Dermis microvascular lymphatic vessel endothelial cell (primary cell): ENCODE measurements at regions not wholly inside any gene's neighbourhood (a gene's known extent, or its start where the extent isn't known, plus 50 kb on each side); places are given as distances from the start of the nearest gene placed in this dataset.

ENCODE experiments used
- DNase-seq, 2 donors: peaks; one replicate each; pipeline versions ENCODE4 v3.0.0 to v3.0.0-alpha.2; 2010; ENCODE audit warnings: low read depth in 2 of 2

DNA sequence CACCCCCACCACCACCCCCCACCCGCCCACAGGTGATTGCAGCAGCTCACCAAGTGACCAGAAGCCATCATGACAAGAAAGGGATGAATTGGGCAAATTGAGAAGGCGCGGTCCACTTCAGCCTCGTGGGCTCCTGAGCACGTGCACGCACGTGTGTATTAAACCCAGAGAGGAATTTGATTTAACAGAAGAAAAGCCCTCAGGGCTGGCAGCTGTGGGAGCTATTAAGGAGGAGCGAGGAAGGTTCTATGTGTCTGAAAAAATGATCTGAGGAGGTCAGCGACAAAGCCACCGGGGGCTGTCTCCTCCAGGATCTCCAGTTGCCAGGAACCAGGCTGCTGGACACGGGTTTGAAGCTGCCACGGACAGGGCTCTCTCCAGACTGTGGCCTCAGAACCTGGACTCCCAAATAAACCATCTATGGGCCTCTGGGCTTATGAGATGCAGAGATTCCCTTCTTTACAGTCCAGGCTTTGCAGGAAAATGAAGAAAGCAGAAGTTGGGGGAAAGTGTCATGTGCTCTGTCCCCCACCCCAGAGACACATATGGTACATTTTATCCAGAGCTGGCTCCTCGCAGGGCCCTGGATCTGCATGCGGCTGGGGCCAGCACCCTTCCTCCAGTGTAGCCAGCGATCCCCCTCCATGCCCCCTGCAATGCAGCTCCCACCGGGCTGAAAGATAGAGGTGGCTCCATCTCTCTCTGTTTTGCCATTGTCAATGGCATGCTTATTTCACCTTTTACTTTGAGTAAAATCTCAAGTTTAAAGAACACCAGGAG lies 219.7 kb upstream of the RPL38 start:
- no peak for DNase-seq

DNA sequence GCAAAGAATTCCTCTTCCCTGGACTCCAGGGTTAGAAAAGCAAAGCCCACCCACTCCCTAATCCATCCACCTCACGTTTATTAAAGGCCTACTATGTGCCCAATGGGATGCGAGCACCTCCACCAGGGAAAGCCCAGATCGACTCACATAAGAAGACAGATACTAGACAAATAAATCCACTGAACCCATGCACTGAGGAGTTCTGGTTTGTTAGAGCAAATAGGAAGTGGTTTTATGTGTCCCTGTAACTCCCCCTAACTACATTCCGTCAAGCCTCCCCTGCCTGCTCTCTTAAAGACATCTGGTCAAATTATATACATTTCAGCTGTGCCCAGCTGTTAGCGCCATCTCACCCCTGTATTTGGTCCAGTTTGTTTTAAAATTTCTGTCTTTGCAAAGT lies 218.5 kb upstream of the RPL38 start:
- DNase-seq = no peak

DNA sequence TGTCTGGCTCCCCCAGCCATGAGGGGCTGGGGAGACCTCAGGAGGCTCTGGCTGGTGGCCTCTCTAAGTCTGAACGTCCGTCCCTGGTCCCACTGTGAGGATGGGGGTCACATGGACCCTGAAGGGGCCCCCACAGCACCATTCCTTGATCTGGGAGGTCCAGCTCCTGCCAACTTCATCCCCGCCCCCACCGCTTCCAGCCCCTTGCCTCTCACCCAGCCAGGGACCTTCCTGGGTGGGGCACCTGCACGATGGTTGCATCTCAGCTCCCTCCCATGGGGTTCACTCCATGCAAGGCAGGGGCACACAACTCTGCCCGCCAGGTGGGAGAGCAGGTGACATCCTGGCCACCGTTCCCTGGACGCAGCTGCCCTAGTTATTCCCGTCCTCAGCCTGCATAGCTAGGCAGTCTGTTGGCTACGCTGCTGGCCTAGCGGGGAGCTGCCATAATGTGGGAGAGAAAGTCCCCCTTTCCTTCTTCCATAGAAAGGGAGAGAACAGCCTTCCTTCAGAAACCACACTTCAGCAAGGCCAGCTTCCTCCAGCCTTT lies 217.9 kb upstream of the RPL38 start:
- DNase-seq = no peak

DNA sequence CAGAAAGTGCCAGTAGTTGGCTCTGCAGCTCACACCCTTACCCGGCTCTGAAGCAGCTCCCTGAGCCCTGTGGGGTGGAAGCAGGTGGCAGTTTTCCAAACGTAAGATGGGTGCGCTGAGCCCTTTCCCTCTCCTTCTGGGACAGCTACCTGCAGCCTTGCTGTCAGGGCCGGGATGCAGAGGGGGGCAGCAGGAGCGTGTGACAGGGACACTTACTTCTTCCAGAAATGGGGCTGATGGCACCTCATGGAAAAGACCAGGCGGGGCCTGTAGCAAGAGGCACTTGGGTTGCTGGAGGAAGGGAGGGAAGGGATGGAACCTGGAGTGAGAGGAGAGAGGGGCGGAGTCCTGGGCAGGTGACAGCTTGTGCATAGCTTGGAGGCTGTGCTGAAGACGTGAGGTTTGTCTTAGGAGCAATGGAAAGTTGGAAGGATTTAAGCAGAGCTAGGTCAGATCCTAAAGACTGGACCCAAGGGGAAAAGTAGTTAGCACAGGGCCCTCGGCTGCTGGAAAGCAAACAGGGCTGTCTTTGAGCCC lies 216.8 kb upstream of the RPL38 start:
- no peak for DNase-seq

DNA sequence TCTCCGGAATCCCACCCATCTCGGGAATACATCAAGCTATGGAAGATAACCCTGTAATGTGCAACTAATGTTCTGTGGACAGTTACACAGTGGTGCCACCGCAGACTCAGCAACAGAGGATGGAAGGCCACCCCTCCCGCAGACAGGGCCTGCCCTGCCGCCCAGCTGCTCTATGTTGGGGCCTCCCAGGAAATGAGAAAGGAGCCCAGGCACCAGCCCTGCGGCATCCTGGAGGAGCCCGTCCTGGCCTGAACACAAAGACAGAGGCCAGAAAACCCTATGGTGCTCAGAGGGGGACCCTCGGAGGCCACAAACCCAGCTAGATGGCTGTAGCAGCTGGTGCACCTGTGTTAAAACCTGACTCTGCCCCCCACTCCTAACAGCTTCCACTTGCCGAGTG lies 216.1 kb upstream of the RPL38 start:
- no peak for DNase-seq

DNA sequence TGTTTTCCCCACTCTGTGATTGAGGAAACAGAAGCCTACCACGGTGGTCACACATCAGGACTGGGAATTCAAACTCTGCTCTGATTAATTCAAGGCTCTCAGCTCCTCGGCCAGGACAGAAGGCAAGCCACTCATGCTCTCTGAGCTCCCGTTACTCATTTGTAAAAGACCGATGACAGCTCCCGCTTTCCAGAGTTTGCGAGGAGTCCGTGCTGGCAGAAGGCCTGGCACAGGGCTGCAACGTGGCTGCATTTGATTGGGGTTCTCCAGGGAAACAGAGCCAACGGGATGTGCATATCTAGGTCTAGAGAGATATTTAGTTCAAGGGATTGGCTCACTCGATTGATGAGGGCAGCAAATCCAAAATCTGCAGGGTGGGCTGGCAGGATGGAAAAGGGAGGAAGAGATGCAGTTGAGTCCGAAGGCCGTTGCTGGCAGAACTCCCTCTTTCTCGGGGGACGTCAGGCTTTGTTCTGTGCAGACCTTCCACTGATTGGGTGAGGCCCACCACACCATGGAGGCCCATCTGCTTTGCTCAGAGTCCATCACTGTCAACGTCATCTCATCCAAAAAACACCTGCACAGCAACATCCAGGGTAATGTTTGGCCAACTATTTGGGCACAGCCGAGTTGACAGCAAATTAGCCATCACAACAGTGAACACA lies 215.5 kb upstream of the RPL38 start:
- no peak for DNase-seq

DNA sequence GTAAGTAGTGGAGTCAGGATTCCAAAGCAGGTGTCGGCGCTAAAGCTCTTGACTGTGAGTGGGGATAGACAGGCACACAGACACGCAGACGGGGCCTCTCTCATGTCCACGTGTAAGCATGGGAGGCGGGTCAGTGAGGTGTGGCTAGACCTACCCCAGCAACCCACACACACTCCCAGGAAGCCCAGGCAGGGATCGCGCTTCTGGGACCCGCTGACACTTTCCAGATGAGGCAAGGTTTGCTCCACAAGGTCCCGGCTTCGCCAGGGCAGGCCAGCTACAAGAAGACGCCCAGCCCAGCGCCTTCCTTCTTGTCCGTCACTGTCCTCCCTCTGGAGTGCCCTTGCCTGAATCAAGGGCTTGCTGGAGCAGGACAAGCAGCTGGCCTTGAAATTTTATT lies 213.8 kb upstream of the RPL38 start:
- no peak for DNase-seq

DNA sequence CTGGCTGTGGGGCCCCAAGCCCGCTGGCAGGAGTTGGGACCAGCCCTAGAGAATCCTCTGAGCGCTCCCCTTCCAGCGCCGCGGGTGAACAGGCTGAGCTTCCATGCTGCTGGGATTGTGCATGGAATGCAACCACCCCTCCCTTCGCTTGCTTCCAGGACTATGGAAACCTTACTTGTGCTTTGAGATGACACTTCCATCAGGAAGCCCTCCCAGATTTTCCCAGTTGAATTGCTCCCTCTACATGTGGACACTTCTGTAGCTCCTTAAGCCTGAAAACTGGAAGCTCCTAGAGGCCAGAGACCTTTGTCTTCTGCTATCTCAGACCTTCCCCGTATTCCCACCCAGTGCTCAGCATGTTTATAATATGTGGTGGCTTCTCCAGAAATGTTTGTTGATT lies 213.2 kb upstream of the RPL38 start:
- DNase-seq = no peak

DNA sequence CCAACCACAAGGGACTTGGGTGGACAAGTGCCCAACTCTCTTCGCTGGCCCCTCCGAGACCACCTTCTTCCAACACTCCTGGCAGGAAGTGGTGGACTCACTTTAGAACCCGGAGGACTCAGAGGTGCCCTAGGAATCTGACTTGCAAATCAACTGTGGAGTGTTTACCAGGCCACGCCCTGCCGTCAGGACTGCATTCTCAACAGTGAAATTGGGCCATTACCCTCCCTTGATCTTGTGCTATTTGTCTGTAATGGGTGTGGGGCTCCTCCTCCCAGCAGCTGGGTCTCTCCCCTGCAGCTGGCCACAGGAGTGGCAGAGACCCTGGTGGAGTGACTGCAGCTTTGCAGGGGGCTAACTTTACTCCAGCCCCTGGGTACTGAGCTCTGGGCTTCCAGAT lies 212.2 kb upstream of the RPL38 start:
- no peak for DNase-seq

DNA sequence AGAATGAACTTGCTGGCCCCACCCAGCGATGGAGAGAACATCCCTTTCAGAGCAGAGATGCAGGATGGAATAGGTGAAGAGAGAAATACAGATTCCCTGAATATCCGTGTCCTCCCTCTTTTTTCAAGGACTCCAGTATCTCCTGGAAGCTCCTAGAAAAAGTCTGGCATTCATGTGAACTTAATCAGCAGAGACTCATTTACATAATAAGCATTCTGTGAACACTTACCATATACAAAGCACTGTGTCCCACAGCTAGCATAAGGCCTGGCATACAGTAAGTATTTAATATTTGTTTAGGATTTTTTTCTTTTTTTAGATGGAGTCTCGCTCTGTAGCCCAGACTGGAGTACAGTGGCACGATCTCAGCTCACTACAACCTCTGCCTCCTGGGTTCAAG lies 208.5 kb upstream of the RPL38 start:
- DNase-seq = no peak

DNA sequence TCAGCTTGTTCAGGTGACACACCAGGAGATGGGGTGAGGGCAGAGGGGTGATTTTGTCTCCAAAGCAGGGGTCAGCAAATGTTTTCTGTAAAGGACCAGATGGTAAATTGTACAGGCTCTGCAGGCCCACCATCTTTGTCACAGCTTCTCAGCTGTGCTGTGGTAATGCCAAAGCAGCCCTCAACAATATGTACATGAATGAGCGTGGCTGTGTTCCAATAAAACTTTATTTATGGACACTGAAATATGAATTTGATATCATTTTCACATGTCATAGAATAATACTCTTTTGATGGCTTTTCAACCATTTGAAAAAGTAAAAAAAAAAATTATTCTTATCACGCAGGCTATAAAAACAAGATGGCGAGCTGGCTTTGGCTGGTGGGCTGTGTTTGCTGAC lies 206.4 kb upstream of the RPL38 start:
- DNase-seq = no peak

DNA sequence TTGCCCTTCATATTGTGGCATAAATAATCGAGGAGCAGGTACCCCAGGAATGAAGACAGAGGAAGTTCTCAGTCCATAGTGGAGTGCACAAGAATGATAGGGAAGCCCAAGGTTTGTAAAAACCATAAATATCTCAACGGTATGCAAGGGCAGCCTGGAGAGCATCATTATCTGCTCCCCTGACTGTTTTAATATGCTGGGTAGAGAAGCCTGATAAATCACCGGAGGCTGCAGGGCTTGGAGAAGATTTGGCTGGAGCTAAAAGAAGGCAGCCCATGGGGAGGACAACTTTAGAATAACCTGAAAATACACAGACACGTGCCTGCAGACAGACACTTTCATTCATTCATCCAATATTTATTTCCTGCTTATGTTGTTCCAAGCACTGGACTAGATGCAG lies 205.2 kb upstream of the RPL38 start:
- no peak for DNase-seq

DNA sequence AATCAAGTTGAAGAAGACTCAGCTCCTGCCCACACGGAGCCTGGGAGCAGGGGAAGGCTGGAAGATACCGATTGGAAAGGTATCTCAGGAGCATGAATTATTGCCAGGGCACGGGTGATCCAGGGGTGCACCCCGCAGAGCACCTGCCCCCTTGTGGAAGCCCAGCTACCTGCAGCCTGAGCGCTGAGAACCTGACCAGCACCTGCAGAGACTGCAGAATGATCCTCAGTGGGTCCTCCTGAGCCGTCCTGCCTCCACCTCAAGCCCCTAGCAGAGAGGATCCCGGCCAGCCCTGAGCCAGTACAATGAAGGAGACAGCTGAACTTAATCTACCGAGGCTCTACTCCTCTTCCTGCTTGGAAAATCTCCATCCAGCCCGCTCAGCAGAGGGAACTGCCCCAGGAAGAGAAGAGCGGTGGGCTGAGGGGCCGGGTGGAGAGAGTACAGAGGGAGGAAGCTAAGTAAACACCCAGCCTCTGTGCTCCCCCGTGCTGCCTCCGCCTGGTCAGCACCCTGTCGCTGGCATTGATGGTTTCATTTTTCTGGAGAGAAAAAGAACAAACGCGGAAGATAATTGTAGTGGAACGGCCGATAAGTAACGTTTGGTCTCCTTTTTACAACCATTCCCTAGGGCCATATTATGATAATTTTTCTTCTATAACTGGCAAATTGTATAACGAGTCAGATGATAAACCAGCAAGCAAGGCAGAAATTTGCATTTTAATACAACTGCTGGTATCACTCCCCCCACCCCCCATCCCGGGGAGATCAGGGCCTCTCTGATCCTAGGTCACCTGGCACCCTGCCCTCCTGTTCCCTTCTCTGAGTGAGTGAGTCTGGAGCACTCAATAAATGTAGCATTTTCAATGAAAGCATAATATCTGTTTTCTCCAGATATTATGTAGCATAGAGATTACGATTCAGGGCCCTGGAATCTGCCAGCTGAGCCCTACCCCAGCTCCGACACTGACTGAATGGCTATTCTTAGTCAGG lies 204.5 kb upstream of the RPL38 start:
- no peak for DNase-seq

DNA sequence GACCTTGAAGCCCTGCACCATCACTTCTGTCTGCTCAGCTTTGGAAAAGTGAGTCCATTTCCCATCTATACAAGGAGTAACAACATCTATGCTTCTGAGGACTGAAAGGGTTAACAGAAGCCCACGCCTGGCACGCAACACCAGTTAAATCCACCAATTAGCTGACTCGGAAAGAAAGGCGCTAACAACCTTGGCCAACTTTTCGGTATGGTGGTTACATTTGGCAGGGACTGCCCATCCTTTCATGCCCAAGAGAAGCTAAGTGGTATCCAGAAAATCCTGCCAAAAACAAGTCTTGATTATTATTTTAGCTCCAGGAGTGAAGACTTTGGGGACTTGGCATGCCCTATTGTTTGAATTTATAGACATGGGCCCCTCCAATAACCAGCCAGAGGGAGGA lies 202.3 kb upstream of the RPL38 start:
- no peak for DNase-seq

DNA sequence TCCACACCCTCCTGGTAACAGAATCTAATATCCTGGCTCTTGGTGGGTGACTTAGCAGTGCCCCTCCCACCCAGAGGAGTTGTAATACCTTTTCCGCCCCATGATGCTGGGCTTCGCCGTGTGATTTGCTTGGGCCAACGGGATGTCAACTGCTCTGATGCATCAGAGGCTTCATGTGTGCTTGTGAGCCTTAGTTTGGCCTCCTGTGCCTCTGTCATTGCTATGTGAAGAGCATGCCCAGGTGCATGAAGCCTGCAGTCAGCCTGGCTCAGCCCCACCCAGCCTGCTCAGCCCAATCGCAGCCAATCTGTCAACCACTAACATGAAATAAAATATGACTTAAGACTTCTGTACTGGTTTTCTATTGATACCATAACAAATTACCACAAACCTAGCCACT lies 201.2 kb upstream of the RPL38 start:
- DNase-seq = no peak

DNA sequence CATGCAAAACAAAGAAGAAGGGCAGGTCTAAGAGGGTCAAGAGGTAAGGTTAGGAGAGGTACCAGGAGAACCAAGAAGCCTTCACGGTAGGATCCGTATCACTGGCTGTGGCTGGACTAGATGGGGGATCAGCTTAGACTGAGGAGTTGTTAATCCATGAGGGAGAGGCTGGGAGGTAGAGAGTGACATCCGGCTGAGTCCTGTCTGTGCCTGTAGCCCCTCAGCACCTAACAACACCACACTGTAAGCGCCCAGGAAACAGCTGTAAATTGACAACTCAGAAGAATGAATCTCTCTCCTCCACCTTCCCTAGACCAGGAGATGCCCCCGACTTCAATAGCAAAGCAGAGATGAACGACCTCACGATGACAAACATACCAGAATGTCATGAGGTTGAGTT lies 199.4 kb upstream of the RPL38 start:
- no peak for DNase-seq

DNA sequence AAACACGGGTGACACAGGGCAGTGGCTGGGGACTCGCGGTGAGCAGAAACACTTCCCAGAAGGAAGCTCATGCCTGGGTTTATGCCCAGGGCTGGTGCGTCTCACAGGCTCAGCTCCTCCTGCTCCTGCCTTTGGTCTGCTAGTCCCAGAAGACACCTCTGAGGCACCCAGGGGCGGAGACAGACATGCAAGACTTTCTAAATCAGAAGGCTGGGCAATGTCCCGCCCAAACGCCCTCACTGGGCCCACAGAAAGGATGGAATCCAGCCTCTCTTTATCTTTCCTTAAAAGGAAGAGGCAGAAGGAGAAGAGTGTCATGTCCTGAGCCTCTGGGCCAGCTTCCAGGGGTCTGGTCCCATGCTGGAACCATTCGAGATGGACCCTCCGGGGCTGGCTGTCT lies 197.7 kb upstream of the RPL38 start:
- no peak for DNase-seq

DNA sequence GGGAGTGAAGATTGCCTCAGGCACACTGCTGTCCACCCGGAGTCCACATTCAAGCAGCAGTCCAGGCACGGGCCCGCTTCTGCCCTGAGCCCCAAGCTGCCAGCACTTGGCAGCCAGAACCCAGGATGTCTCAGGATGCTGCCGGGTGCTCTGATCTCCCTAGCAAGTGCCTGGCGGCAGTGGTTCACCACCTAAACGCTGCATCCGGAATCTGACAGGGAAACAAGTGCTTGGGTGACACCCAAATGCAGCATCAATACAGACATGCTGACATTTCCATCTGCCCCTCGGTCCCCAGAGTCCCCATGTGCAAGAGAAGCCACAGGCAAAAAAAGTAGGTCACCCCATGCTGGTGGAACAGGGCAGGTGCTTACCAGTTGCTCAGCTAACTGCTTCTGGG lies 197.1 kb upstream of the RPL38 start:
- DNase-seq = no peak

DNA sequence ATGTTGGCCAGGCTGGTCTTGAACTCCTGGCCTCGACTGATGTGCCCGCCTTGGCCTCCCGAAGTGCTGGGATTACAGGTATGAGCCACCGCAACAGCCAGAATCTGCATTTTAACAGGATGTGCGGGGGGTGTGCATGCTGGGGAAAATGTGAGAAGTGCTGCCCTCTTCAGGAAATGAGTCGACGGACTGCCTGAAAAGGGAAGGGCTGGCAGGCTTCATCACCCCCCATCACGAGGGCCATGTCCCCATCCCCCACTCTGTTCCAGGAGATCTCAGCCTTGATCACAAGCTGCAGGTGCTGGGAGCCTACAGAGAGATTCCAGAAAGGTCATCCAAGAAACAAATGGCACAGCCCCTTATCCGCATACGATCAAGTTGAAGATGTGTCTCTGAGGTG lies 195.3 kb upstream of the RPL38 start:
- DNase-seq = no peak

DNA sequence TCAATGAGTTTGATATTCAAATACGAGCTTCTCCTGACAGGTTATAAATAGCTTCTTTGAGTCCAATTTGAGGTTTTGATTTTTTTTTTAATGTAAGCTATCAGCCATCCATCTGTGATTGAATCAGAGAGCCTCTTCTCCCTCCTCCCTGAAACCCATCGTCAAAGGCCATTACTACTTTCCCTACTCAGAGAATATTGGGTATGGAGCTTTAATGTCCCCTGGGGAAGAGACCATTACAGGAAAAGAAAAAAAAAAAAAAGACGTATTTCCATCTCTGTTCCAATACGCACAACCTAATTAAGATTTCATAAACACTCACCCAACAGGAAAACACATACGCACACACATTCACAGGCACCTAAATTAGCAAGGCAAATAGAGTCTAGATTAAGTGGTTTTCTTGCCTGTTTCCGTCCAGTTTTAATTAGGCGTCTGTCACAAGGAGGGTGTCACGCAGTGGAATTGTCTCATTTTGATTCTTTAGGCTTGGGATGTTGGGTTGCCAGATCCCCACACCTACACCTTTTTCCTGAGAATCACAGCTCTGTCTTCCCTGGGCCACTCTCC lies 194.3 kb upstream of the RPL38 start:
- DNase-seq = no peak

DNA sequence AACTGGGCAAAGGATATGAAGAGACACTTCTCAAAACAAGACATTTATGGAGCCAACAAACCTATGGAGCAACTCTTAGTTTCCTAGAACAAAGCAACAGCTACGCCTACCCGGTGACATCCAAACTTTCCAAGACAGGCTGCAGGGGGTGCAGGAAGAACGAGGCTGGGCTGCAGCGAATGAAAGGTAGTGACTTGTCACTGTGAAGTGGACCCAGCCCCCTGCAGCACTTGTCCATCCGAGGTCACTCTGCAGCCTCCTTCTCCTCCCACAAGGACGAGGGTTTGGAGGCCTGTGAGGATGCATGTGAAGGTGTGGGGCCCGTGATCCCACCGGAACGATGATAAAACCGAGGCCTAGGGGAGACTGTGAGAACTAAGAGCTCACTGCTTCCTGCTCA lies 192.6 kb upstream of the RPL38 start:
- no peak for DNase-seq
